ENCODE measurements at regions not wholly inside any gene's neighbourhood (a gene's known extent, or its start where the extent isn't known, plus 50 kb on each side); places are given as distances from the start of the nearest gene placed in this dataset.
A peak's percentile ranks its signal among the peaks of the same experiment; 100 is the strongest.

- no peaks in the 10 kb centered on the region for H3K4me1 ChIP-seq (ENCODE audit: control insufficient read depth, insufficient read depth, low read length)
- WGBS (ENCODE audit: insufficient coverage) = no CpG with 5 or more reads among the region's 1 CpG
Observed at GRCh38 chr1:172770071-172770470, 111.2 kb downstream of the FASLG start.

GRCh38 chr1:172774561-172774960 is 115.7 kb downstream of the FASLG start:
- Histone ChIP-seq H3K27ac (ENCODE audit: low read length) (no peak overlapping the region), H3K9me3 (replicated peaks; ENCODE audit: control insufficient read depth, low read depth, low read length) (no peaks in the 10 kb centered on the region), H3K4me3 (ENCODE audit: low read length) (no peak overlapping the region), H3K4me1 (ENCODE audit: control insufficient read depth, insufficient read depth, low read length) (no peaks in the 10 kb centered on the region), H3K36me3 (ENCODE audit: control insufficient read depth, insufficient read depth, low read length) (no peaks in the 10 kb centered on the region), H3K27me3 (ENCODE audit: control insufficient read depth, insufficient read depth, low read length) (no peaks in the 10 kb centered on the region)
- 95% methylated on average over 3 of the region's 3 CpGs for WGBS (ENCODE audit: insufficient coverage)
- no peak for DNase-seq

More at GRCh38 chr1:172770071-172770470, 111.2 kb downstream of the FASLG start:
- no peaks in the 10 kb centered on the region for H3K36me3 ChIP-seq (ENCODE audit: control insufficient read depth, insufficient read depth, low read length)
- H3K9me3 ChIP-seq (replicated peaks; ENCODE audit: control insufficient read depth, low read depth, low read length) = no peaks in the 10 kb centered on the region
- DNase-seq = no peak
- no peak overlapping the region for H3K4me3 ChIP-seq (ENCODE audit: low read length)
- no peaks in the 10 kb centered on the region for H3K27me3 ChIP-seq (ENCODE audit: control insufficient read depth, insufficient read depth, low read length)
- H3K27ac ChIP-seq (ENCODE audit: low read length) = no peak overlapping the region

DNA sequence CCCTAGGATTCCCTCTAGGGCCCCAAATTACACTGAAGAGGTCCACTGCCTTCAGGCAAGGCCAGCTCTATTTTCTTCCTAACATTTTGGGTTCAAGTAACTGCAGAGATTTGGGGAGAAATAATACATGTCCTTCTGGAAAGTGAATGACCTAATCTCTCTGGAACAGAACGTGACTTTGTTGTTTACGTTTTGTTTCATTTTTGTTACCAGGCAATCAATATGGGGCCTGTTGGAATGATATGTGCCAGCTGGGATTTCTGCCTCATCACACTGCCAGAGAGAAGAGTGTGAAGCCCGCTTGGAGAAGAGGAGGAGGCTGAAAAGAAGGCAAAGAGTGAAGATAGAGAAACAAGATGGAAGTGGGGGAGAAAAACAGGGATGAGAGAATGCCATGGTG is 116.7 kb downstream of the FASLG start:
- Histone ChIP-seq H3K27ac (ENCODE audit: low read length) (no peak overlapping the region), H3K27me3 (ENCODE audit: control insufficient read depth, insufficient read depth, low read length) (no peaks in the 10 kb centered on the region), H3K36me3 (ENCODE audit: control insufficient read depth, insufficient read depth, low read length) (no peaks in the 10 kb centered on the region), H3K9me3 (replicated peaks; ENCODE audit: control insufficient read depth, low read depth, low read length) (no peaks in the 10 kb centered on the region), H3K4me1 (ENCODE audit: control insufficient read depth, insufficient read depth, low read length) (no peaks in the 10 kb centered on the region), H3K4me3 (ENCODE audit: low read length) (no peak overlapping the region)
- peak; percentile 8 for DNase-seq
- WGBS (ENCODE audit: insufficient coverage) = 44% methylated on average over 1 of the region's 3 CpGs

DNA sequence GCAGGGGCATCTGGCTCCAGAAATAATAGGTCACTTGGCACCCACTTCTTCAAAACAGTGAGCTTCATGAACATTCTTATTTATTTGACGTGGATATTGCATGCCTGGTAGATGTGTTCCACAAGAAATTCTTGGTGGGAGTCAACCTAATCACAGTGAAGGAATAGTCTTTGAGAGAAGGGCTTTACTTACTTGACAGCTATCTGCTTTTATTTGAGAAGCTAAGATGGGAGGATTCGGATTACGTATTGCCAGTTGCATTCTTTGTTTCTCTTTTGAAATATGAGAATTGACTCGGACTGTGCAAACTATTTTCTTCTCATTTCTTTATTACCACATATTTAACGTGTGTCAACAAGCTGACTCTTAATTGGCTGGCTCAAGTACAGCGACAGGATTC is 117.2 kb downstream of the FASLG start:
- Histone ChIP-seq H3K4me3 (ENCODE audit: low read length) (no peak overlapping the region), H3K27ac (ENCODE audit: low read length) (no peak overlapping the region), H3K4me1 (ENCODE audit: control insufficient read depth, insufficient read depth, low read length) (no peaks in the 10 kb centered on the region), H3K9me3 (replicated peaks; ENCODE audit: control insufficient read depth, low read depth, low read length) (no peaks in the 10 kb centered on the region), H3K27me3 (ENCODE audit: control insufficient read depth, insufficient read depth, low read length) (no peaks in the 10 kb centered on the region), H3K36me3 (ENCODE audit: control insufficient read depth, insufficient read depth, low read length) (no peaks in the 10 kb centered on the region)
- no peak for DNase-seq
- WGBS (ENCODE audit: insufficient coverage) = no CpG with 5 or more reads among the region's 6 CpGs

DNA sequence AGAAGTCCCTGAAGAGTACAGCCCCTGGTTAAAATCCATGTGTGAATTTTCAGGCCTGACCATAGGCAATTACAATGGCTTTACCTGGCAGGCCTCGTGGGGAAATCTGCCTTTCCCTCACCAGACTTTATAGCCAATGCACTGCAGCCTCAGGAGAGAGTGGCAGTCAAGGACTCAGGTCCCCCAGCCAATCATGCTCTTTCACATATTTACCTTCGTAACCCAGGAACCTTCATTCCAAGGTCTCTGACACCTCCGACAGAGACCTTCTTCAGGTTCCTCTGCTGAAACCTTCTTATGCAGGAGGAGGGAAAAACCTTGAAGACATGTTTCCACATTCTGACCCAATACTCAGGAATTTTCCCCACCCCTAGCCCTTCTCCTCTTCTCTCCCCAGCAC is 118.9 kb downstream of the FASLG start:
- Histone ChIP-seq H3K4me1 (ENCODE audit: control insufficient read depth, insufficient read depth, low read length) (no peaks in the 10 kb centered on the region), H3K27me3 (ENCODE audit: control insufficient read depth, insufficient read depth, low read length) (no peaks in the 10 kb centered on the region), H3K27ac (ENCODE audit: low read length) (no peak overlapping the region), H3K9me3 (replicated peaks; ENCODE audit: control insufficient read depth, low read depth, low read length) (no peaks in the 10 kb centered on the region), H3K4me3 (ENCODE audit: low read length) (no peak overlapping the region), H3K36me3 (ENCODE audit: control insufficient read depth, insufficient read depth, low read length) (no peaks in the 10 kb centered on the region)
- DNase-seq = no peak
- 53% methylated on average over 3 of the region's 3 CpGs for WGBS (ENCODE audit: insufficient coverage)

DNA sequence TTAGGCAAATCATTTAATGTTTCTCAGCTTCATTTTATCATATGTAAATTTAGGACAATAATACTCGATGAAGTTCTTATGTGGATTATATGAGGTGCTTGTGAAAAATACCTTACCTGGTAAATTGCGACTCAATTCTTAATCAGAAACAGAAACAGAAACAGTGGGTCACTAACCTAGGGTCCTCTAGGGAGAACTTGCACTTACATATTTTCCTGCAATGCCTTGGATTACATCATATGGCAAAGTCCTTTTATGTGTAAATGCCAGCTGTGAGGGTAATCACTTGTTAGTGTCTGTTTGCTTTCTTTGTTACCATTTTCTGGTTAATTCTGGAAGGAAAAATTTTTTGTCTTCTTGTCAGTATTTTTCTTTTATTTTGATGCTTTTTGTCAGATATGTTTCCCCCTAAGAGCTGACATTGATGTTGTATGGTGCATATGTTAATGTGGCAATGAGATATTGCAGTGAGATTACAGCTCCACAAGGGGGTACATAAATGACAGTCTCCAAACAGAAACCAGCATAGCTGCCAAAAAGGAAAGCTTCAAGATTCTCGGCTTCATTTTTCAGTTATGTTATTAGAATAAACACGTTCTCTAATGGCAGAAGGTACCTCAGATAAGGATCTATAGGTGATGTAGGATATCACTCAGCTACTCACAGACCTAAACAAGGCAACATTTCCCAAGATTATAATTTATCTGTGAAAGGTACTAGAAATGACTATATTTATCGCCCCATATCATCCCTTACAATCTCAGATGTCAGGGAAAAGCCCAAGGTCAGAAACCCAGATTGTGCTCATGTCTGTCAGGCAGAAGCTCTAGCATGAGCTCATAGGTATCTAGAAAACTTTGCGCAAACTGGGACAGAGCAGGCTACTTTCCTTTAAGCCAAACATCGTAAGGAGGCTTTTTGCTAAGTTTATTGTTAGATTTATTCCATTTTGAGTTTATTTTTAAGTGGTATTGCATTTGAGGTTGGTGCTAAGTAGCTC is 119.9 kb downstream of the FASLG start:
- H3K27ac ChIP-seq (ENCODE audit: low read length) = no peak overlapping the region
- H3K36me3 ChIP-seq (ENCODE audit: control insufficient read depth, insufficient read depth, low read length) = no peaks in the 10 kb centered on the region
- peaks cover 2% of the 10 kb centered on the region for H3K9me3 ChIP-seq (replicated peaks; ENCODE audit: control insufficient read depth, low read depth, low read length)
- DNase-seq = no peak
- H3K27me3 ChIP-seq (ENCODE audit: control insufficient read depth, insufficient read depth, low read length) = no peaks in the 10 kb centered on the region
- H3K4me1 ChIP-seq (ENCODE audit: control insufficient read depth, insufficient read depth, low read length) = no peaks in the 10 kb centered on the region
- WGBS (ENCODE audit: insufficient coverage) = no CpG with 5 or more reads among the region's 7 CpGs
- H3K4me3 ChIP-seq (ENCODE audit: low read length) = no peak overlapping the region

DNA sequence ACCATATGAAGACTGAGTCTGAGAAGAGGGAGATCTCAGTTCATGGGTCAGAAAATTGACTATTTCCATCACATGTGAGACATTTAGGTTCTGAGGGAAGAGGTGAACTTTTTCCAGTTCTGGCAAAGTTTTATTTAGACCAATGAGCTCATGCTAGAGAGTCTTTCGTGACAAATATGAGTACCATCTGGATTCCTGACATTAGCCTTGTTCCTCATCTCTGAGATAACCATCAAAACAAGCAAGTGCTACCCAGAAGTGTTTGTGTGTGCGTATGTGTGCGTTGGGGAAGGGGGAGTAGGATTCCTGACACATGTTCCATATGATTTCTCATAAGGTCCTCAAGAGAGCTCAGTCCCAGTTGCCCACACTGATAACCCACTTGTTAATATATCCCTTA is 120.6 kb downstream of the FASLG start:
- Histone ChIP-seq H3K4me3 (ENCODE audit: low read length) (no peak overlapping the region), H3K36me3 (ENCODE audit: control insufficient read depth, insufficient read depth, low read length) (no peaks in the 10 kb centered on the region), H3K27ac (ENCODE audit: low read length) (no peak overlapping the region), H3K27me3 (ENCODE audit: control insufficient read depth, insufficient read depth, low read length) (no peaks in the 10 kb centered on the region), H3K4me1 (ENCODE audit: control insufficient read depth, insufficient read depth, low read length) (no peaks in the 10 kb centered on the region), H3K9me3 (replicated peaks; ENCODE audit: control insufficient read depth, low read depth, low read length) (peaks cover 2% of the 10 kb centered on the region)
- WGBS (ENCODE audit: insufficient coverage) = no CpG with 5 or more reads among the region's 3 CpGs
- no peak for DNase-seq

DNA sequence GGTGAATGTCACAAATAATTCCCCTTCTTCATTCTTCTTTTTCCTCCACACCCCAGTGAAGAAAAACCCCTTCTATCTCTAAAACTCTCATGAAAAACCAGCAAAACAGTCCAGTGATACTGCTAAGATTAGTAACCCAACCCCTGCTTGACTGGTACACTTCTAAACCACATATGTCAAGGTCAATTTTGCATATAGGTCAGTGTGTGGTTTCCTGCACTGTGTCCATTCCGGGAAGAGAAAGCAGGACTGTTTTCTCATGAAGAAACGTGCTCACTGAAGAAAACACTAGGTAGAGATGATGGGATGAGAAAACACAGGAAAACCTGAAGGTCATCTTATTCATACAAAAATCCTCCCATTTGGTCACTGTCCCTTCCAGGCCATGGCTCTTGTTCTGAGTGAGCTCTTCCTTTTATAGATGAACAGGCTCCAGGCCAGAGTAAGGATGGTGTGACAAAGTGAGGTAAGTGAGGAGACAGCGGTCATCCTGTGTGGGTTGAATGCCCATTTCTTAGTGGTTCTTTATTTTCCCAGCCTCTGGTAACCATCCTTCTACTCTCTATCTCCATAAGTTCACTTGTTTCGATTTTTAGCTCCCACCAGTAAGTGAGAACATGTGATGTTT is 122.7 kb downstream of the FASLG start:
- DNase-seq = no peak
- H3K27me3 ChIP-seq (ENCODE audit: control insufficient read depth, insufficient read depth, low read length) = no peaks in the 10 kb centered on the region
- H3K4me3 ChIP-seq (ENCODE audit: low read length) = no peak overlapping the region
- peaks cover 2% of the 10 kb centered on the region for H3K9me3 ChIP-seq (replicated peaks; ENCODE audit: control insufficient read depth, low read depth, low read length)
- H3K4me1 ChIP-seq (ENCODE audit: control insufficient read depth, insufficient read depth, low read length) = no peaks in the 10 kb centered on the region
- no peak overlapping the region for H3K27ac ChIP-seq (ENCODE audit: low read length)
- WGBS (ENCODE audit: insufficient coverage) = no CpG with 5 or more reads among the region's 4 CpGs
- no peaks in the 10 kb centered on the region for H3K36me3 ChIP-seq (ENCODE audit: control insufficient read depth, insufficient read depth, low read length)

GRCh38 chr1:172789840-172790239 is 130.9 kb downstream of the FASLG start:
- no peaks in the 10 kb centered on the region for H3K27me3 ChIP-seq (ENCODE audit: control insufficient read depth, insufficient read depth, low read length)
- no peak overlapping the region for H3K27ac ChIP-seq (ENCODE audit: low read length)
- 37% methylated on average over 2 of the region's 2 CpGs for WGBS (ENCODE audit: insufficient coverage)
- DNase-seq = no peak
- no peaks in the 10 kb centered on the region for H3K9me3 ChIP-seq (replicated peaks; ENCODE audit: control insufficient read depth, low read depth, low read length)
- H3K4me1 ChIP-seq (ENCODE audit: control insufficient read depth, insufficient read depth, low read length) = no peaks in the 10 kb centered on the region
- no peaks in the 10 kb centered on the region for H3K36me3 ChIP-seq (ENCODE audit: control insufficient read depth, insufficient read depth, low read length)
- H3K4me3 ChIP-seq (ENCODE audit: low read length) = no peak overlapping the region

GRCh38 chr1:172790245-172790644 is 131.3 kb downstream of the FASLG start:
- no peaks in the 10 kb centered on the region for H3K36me3 ChIP-seq (ENCODE audit: control insufficient read depth, insufficient read depth, low read length)
- H3K4me3 ChIP-seq (ENCODE audit: low read length) = no peak overlapping the region
- no peaks in the 10 kb centered on the region for H3K27me3 ChIP-seq (ENCODE audit: control insufficient read depth, insufficient read depth, low read length)
- no peaks in the 10 kb centered on the region for H3K9me3 ChIP-seq (replicated peaks; ENCODE audit: control insufficient read depth, low read depth, low read length)
- DNase-seq = no peak
- no CpG with 5 or more reads among the region's 2 CpGs for WGBS (ENCODE audit: insufficient coverage)
- no peak overlapping the region for H3K27ac ChIP-seq (ENCODE audit: low read length)
- no peaks in the 10 kb centered on the region for H3K4me1 ChIP-seq (ENCODE audit: control insufficient read depth, insufficient read depth, low read length)

All from muscle of leg (tissue), 3 donors.